GM21786 (cell line): ENCODE measurements at regions not wholly inside any gene's neighbourhood (a gene's known extent, or its start where the extent isn't known, plus 50 kb on each side); places are given as distances from the start of the nearest gene placed in this dataset.

Experiments
- ATAC-seq: cut with Tn5 transposase; IDR thresholded peaks from one replicate; pipeline ENCODE4 v1.9.1; 2021; ENCODE audit not compliant: unreplicated experiment

DNA sequence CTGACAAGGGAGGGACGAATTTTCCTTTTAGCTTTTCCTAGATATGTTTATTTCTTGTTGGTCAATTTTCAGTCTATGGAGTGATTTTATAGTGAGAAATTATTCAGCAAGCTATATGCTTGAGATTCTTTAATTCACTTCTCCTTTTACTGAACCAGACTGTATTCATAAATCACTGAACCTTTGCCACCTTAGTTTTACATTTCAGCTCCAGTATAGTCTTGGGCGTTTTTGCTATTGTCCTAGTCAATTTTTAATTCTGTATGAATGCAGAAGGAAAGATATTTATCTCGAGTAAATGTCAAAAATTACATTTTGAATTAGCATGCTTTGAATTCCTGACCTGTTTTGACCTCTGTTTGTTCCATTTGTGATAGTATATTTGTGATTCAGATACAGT lies 468.9 kb downstream of the IPMK start:
- ATAC-seq = no peak

DNA sequence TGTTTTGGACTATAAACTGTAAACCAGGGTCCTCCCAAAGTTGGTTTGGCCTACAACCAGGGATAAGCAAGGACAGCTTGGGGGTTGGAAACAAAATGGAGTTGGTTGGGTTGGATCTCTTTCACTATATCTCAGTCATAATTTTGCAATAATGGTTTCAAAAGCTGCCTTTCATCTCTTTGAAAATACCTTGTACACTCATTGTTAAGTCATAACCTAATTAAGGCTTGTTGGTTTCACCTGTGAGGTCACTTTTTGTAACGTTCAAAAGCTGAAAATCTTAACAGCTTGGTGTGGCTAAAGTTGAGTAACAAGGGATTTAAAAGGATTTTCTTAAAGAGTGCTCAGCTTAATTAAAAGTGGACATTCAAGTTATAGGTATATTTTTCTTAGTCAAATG lies 476.1 kb downstream of the IPMK start:
- ATAC-seq = no peak

DNA sequence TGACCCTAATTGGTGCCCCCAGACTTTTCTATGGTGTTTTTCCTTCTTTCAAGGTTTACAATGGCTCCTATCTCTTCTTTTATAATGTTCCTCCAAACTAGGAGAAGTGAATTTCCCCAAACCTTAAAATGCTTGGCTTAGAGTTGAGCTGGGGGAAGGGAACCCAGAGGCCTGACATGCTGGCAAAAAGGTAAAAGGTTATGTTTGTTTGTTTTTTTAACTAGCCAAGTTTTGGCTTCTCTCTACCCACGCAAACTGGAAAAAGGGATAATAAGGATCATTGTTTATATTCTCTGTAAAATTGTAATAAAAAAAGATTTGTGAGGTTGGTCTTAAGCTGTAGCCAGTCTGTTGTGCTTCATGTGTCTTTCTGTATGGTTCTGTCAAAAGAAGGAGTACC lies 477.0 kb downstream of the IPMK start:
- ATAC-seq = no peak

DNA sequence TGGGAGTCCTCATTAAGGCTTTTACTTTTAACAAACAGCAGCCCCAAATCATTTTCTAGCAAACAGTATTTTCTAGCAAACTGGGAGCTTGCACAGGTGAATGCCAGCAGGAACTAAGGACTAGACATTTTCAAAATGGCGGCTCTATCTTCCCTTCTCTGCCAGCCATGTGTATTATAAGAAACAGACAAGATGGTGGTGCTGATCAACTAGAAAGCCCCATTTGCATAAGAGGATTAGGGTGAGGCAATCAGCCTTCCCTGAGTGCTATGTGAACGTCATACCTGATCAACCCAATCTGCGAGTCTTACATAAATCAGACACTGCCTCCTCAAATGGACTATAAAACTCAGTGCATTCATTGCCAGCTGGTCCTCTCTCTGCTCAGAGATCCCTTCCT lies 479.6 kb downstream of the IPMK start:
- no peak for ATAC-seq

DNA sequence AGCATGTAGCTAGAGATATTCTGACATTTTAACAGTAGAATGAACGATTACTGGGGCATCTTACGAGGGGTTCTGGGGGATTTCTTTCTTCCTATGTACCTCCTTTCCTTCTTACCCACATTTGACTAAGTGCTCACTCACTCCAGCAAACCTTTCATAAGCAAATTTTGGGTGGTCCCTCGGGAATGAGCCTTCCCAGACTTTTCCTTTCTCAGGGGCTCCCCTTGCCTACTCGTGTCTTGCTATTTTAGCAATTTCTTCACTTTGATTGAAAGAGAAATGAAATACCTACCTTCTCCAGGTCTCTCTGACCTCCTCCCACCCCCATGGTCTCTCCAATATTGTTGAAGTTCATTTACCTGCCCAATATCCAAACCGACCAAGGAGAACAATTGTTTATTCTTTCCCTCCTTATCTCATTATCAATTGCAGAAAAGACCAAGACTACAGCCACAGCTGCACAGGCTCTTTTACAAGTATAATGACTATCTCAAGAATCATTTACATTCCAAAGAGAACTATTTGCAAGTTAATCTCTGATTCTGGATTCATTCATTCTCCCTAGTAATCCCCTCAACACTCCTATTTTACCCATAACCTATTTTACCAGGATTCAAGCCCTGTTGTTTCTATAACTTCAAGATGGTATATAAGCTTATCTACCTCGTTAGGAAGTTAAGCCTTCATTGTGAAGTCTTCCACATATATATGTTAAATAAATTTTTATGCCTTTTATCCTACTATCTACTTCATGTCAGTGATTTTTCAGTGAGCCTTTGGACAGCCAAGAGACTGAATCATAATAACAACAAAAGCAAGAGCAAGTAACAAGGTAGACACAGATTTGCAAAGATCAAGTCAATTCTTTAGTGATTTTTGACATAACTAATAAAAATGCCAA lies 480.6 kb downstream of the IPMK start:
- ATAC-seq = no peak

DNA sequence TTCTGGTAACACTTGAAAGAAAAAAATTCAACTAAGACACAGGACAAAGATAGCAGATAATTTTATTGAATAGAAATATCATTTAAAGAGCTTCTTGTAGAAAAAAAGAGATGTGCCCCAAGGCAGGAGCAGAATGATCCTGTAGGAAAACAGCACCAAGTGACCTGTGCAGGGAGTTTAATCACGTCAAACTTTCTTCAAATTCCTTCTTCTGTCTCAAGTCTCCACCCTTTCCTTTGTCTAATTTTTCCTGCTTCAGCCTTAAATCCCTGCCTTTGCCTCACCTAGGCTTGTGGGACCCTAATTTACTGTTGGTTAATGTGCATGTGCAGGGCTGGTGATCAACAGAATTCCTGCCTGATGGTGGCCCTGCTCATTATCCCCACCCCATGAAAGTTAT lies 481.4 kb downstream of the IPMK start:
- no peak for ATAC-seq

DNA sequence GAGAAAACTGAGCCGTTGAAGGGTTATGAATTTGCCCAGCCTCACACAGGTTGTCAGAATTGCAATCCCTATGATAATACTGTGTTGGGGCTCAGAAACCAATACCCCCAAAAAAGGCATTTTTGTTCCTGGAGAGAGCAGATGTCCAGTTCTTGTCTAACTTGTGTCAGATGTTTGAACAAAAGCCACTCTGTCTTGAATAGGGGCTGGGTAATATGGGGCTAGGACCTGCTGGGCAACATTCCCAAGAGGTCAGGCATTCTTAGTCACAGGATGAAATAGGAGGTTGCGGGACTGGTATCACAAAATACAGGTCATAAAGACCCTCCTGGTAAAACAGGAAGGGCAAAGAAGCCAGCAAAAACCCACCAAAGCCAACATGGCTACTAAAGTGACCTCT lies 482.1 kb downstream of the IPMK start:
- ATAC-seq = no peak

DNA sequence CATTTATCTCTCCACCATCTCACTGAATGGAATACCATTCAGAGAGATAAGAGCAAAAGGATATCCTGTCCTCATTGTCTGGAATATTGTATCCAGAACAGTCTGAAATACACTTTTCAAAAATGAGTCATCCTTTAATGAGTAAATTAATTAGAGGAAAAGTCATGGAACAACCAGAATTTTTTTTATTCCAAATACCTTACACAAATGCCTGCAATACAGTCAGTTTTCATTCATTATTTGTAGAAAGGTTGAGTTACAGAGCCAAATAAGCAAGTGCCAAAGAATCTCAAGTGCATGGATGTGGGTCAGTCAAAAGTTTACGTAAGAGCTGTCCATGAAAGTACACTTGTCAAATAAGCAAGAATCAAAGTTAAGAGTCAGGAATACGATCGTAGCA lies 482.6 kb downstream of the IPMK start:
- no peak for ATAC-seq

DNA sequence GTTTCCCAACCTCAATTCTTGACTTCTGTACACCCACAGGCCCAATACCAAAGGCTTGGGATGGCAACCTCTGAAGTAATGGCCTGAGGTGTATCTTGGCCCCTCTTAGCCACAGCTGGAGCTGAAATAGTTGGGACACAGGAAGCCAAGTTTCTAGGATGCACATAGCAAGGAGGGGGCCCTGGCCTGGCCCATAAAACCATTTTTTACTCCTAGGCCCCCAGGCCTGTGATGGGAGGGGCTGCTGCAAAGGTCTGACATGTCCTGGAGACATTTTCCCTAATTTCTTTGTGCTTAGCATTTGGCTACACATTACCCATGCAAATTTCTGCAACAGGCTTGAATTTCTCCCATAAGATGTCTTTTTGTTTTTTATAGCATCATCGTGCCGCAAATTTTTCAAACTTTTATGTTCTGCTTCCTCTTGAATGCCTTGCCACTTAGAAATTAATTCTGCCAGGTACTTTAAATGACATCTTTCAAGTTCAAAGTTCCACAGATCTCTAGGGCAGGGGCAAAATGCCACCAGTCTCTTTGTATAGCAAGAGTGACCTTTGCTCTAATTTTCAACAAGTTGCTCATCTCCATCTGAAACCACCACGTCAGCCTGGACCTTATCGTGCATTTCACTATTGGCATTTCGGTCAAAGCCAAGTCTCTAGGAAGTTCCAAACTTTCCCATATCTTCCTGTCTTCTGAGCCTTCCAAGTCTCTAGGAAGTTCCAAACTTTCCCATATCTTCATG lies 490.8 kb downstream of the IPMK start:
- no peak for ATAC-seq

DNA sequence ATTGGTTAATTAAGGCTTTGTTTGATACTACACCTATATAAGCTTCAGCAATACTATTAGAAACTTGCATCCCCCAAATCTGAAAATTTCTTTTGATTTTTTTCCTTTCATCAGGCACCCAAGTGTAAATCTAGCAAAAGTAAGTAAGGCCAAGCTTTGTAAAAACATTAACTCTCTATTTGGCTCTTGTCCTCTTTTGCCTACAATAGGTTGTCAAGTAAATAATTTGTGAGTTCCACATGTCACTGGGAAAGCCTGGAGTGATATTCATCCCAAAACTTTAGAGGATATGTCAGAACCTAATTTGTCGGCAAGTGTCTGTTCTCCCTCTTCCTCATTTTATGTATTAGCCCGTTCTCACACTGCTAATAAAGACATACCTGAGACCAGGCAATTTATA lies 492.4 kb downstream of the IPMK start:
- ATAC-seq = no peak

DNA sequence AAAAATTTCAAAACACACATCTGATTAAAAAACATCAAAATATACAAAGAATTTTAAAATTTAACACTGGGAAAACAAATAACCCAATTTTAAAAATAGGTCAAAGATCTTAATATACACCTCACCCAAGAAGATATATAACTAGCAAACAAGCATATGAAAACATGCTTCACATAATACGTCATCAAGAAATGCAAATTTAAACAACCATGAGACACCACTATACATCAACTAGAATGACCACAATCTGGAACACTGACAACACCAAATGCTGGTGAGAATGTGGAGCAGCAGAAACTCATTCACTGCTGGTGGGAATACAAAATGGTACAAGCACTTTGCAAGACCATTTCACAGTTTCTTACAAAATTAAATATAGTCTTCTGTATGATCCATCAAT lies 498.4 kb downstream of the IPMK start:
- no peak for ATAC-seq

DNA sequence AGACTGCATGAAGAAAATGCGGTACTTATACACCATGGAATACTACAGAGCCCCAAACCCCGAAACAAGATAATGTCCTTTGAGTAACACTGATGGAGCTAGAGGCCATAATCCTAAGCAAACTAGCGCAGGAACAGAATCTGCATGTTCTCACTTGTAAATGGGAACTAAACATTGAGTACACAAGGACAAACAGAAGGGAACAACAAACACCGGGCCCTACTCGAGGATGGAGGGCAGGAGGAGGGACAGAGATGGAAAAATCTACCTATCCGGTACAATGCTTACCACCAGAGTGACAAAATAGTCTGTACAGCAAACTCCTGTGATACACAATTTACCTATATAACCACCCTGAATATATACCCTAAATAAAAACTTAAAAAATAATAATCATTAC lies 507.9 kb downstream of the IPMK start:
- no peak for ATAC-seq

DNA sequence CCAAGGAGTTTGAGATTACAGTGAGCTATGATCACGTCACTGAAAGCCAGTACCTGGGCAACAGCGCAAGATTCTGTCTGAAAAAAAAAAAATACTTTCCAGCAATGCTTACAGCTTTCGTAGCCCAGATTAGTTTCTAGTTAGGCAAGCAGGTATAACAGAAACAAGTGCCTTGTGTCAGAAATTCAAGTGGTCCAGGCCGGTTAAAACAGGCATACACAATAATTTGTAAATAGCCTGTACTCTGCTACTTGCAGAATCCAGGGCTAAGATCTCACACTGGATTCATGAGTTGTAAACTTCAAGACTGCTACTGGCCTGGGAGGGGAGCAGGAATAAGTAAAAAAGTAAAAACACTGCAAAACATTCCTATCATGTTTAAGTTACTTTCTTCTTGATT lies 512.9 kb downstream of the IPMK start:
- ATAC-seq = no peak

DNA sequence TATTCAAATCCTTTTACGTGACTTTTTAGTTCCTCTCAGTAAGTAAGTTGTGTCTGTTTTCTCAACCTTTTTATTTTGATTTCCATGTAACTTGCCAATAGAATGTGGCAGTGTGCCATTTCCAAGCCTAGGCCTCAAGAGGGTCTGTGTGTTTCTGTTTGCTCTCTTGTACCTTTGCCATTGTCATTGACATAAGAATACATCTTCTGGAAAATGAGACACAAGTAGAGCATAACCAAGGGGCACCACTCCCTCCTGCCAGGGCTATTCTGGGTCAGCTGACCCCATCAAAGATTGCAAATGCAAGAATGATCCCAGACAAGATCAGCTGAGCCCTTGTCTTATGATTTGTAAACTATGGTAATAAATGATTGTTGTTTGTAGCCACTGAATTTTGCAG lies 524.0 kb downstream of the IPMK start:
- no peak for ATAC-seq

DNA sequence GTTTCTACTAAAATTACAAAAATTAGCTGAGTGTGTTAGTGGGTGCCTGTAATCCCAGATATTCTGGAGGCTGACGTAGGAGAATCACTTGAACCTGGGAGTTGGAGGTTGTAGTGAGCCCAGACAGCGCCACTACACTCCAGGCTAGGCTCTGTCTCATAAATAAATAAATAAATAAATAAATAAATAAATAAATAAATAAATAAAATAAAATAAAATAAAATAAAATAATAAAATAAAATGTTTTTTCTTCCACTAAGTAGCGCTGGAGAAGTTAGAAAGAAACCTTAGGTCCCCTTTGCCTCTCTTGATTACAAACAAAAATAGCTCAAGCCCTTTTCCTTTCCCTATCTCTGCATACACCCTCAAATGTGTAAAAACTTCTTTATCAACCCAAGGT lies 525.9 kb downstream of the IPMK start:
- ATAC-seq = no peak

DNA sequence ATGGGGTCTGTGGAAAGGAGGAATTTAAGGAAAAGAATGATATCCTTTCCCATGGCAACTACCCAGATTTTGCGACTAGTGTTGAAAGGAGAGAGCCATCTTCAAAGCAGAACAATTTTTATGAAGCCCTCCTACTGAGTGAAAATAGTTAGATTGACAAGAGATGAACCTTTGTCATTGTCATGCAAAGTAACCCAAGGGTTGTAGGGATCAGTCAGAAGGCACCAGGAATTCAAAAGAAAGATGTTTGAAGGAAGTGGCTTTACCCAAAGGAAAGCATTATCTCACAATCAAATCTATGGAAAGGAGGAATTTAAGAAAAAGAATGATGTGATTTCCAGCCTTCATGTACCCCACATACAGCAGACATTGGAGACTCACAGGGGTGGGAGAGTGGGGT lies 544.4 kb downstream of the IPMK start:
- no peak for ATAC-seq

DNA sequence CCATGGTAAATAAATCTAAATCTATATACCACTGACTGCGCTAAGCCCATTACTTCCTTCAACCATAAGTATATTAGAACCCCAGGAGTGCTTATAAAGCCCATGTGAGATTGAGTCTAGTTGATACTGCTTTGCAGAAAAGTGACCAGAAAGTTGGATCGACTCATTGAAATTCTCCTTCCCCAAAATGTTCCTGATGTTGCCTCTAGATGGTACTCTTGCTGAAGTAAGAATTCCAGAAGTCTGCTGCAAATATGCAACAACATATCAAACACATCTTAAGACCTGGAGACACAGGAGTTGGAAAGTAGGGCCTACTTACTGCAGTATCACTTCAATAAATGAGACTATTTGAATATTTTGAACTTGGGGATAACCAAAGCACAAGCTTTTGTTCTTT lies 550.8 kb downstream of the IPMK start:
- no peak for ATAC-seq

DNA sequence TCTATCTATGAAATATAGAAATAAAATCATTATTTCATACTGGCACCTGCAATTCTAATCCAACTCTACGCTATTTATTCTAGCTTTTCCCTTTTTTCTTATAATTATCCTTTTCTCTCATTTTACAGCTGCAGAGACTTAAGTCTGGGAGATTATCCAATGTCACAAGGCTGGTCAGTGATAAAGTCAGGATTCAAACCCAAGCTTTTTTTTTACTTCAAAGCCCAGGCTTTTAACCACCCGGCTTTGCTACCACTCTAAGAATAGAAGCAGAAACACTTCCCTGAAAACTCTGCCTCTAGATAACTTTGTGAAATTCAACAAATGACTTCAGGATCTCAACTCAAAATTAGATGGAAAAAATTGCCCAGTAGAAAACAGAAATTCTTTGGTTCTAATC lies 552.5 kb downstream of the IPMK start:
- no peak for ATAC-seq

DNA sequence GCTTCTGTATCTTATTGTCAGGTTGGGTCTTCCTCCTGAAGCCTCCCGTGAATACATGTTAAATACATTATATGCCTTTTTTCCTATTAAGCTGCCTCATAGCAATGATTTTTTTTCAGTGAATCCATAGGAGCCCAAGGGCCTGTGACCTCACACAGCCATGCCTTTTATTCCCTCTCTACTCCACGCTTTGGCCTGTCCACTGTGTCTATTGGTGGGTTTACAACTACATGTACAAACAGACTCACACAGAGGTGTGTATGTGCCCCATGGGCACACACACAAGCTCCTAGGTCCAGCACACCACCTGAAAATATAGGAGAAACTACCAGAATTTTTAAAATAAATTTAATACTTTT lies 560.4 kb downstream of the IPMK start:
- no peak for ATAC-seq

DNA sequence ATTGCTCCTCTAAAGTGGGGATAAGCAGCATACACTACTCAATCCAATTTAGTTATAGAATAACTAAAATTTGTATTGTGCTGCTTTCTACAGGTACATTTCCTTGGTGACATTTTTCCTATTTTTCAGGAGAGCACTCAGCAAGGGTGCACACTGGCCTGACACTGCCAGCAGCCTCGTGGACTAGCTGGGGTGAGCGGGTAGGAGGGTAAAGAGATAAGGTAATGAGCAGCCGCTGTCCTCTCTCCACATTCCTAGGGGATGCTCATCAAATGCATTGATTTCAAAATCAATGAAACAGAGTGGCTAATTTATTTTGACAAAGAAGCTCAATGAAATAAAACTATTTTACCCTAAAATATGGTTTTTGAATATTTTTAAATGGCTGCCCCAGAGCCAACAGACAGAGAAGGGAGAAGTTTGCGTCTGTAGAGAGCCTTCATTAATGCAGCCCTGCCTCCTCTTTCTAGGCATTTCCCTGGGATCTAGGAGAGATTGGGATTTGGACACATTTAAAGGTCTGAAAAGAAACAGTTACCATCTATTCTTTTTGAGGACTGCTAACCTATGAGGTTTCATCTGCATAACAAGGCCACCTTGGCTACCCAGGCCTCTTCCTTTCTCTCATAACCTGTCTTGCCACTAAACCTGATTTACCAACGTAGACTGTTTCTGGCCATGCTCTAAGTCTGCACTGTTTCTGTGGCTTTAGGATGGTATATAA lies 561.0 kb downstream of the IPMK start:
- no peak for ATAC-seq

DNA sequence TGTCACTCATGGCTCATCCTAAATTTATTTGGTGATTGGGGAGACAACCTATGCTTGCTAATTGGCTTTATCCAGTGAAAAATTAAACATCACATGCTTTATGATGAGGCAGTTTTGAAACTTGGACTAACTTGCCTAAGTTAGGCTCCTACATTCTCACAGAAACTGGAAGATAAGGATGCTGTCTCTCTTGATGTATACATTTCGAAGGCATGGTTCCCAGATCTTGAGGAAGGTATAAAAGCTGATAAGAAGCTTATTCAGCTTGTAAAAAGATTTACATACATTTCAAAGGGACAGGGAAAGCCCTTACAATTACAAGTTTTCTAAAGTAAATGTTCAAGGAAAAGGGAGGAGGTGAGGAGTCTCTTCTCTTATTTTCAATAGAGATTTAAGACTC lies 561.7 kb downstream of the IPMK start:
- no peak for ATAC-seq

DNA sequence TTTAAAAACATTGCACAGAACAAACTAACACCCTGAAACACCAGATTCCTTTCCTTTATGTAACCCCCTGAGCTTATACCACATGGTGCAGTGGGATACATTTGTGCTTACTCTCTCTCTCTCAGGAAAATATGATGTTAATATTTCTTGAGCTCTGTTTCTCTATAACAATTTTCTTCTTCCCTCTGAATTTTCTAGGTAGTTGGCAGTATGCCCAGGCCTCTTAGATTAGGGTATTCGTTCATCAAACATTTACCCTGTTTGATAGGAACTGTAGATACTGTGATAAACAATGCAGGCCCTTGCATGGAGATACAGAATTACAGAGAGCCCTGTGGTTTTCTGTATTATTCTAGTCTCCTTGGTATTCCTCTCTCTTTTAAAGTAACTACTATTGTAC lies 567.8 kb downstream of the IPMK start:
- ATAC-seq = no peak
